T-helper 2 cell treated with Interferon-gamma antibody and Interleukin-4, amounts not matched to agents 100 ng/mL and 5 ng/mL, for 36 hours (primary cell): ENCODE measurements at regions not wholly inside any gene's neighbourhood (a gene's known extent, or its start where the extent isn't known, plus 50 kb on each side); places are given as distances from the start of the nearest gene placed in this dataset.

Source experiments
- intact Hi-C: fragments of 100-400 bp; cut with micrococcal nuclease; formaldehyde crosslinking; loops from one replicate; pipeline ENCODE4 v1.15.1; 2023

GRCh38 chr17:17398188-17398942 is 78.4 kb upstream of the MED9 start:
- intact Hi-C loops = no loop called here

- intact Hi-C loops = no loop called here
Observed at GRCh38 chr17:17398943-17399926, 77.6 kb upstream of the MED9 start.

GRCh38 chr17:17400070-17400469 is 76.7 kb upstream of the MED9 start:
- intact Hi-C loops = no loop called here

DNA sequence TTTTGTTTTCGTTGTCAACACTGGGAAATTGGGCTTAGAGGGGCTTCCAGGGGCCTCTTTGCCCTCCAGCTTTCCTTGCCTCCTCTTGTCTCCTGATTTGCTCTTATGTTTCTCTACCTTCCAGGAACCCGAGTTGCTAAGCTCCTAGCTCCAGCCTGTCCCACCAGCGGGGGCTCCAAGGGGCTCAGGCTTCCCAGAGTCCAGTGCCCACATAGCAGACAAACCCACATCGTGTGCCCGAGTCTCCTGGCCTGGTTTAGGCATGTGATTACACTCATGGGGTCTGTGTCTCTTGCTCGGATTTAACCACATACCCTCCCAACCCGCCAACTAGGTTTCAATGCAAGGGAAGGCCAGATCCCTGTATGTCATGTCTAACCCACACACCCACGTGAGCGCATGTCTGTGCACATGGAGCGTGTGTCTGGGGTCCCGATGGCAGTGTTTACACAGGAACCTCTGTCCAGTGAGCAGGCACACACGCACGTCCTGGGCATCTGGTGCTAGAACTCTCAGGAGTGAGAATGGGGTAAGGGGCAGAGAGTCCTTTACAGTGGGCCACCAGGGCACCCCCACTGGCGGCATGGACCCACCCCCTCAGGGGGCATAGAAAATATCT is 76.1 kb upstream of the MED9 start:
- intact Hi-C loops = no loop called here

GRCh38 chr17:17401271-17401781 is 75.5 kb upstream of the MED9 start:
- intact Hi-C loops = no loop called here

DNA sequence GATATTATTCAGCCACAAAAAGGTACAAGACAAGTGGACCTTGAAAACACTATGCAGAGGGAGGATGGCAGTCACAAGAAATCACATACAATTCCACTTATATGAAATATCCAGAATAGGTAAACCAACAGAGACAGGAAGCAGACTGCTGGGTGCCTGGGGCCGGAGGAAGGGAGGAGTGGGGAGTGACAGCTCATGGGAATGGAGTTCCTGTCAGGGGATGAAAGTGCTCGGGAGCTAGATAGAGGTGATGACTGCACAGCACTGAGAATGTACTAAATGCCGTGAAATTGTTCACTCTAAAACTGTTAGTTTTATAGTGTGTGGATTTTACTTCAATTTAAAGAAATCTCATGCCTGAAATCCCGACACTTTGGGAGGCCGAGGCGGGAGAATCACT is 74.2 kb upstream of the MED9 start:
- intact Hi-C loops = no loop called here

GRCh38 chr17:17403065-17403464 is 73.7 kb upstream of the MED9 start:
- intact Hi-C loops = no loop called here

DNA sequence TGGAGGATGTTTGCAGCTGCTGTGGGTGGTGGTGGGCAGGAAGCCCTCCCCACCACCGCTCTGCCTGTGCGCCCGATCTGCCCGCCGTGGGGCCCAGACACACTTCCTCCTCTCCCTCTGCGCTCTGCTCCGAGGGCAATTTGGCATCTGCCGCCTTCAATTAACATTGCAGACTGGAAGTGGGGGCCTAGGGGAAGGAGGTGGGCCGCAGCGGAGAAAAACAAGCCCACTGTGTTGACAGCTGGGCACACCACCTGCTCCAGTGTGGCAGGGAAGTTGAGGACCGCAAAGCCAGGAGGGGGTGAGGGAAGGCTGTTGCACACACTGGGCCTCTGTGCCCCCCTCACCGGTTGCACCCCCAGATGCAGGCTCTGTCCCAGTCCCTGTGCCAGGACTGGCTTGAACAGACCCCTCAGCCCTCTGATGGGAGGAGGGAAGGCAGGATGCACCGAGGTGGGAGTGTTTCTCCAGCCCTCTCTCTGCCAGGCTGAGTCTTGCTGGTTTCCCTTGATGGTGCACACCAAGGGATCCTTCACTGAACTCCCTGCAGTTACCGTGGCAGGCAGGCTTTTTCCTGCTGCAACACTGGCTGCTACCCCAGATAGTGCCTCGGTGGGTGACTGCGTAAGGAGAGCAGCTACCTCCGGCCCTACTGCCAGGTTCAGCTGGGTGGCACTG is 72.8 kb upstream of the MED9 start:
- intact Hi-C loops = no loop called here

- intact Hi-C loops = loop anchor here (2.0 kb wide), 1 partner anchor 51 kb away; no protein-coding TSS in a partner anchor
Observed at GRCh38 chr17:17405673-17406072, 71.1 kb upstream of the MED9 start.

GRCh38 chr17:17406225-17406624 is 70.6 kb upstream of the MED9 start:
- intact Hi-C loops = loop anchor here (2.0 kb wide), 1 partner anchor 51 kb away; no protein-coding TSS in a partner anchor

GRCh38 chr17:17408236-17408794 is 68.5 kb upstream of the MED9 start:
- intact Hi-C loops = no loop called here

GRCh38 chr17:17410357-17410756 is 66.4 kb upstream of the MED9 start:
- intact Hi-C loops = no loop called here

DNA sequence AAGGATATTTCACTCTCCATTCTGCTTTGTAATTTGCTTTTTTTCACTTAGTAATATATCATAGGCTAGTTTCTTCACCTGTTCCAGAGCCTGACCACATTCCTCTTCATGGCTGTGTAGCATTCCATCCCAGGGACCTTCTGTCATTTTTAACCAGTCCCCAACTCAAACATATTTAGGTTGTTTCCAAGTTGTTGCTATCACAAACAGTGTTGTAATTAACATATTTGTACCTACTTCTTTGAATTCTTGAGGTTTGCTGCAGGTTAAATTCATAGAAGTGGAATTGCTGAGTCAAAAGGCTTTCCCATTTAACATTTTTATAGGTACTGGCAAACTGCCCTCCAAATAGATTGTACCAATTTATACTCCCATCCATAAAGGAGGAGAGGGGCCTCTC is 65.1 kb upstream of the MED9 start:
- intact Hi-C loops = no loop called here

GRCh38 chr17:17412326-17412725 is 64.5 kb upstream of the MED9 start:
- intact Hi-C loops = no loop called here

- intact Hi-C loops = no loop called here
Observed at GRCh38 chr17:17413215-17413792, 63.5 kb upstream of the MED9 start.

GRCh38 chr17:17413821-17414220 is 63.0 kb upstream of the MED9 start:
- intact Hi-C loops = no loop called here

DNA sequence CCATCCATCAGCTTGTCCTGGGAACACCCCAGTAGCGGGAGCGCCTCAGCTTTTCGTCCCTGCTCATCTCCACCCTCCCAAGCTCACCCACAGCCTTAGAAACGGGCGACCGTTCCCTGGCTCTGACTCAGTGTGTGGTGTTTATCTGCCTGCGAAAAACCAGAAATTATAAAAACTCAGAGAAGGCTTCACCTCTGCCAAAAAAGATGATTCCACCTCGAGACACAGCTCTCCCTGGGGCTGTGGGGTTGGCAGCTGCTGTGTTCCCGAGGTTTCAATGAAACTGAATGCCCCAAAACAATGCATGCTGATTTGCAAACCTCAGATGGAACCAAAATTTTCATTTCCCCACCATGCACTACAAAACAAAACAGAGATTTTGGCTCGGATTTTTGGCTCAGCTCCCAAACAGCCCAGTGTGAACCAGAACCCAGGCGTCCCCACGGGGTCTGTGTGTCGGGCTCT is 62.4 kb upstream of the MED9 start:
- intact Hi-C loops = no loop called here

DNA sequence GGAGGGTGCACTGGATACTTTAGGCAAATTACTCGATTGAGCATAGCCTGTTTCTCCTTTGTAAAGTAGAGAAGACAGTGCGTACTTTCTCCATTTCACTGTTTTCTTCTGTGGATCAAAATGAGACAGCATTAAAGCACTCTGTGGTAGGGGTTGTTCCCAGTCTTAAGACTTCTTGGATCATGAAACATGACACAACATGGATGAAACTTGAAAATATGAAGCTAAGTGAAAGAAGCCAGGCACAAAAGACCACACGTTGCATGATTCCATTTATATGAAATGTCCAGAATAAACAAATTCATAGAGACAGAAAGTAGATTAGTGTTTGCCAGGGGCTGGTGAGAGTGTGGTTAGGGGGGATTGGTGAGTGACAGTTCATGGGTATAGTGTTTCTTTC is 61.8 kb upstream of the MED9 start:
- intact Hi-C loops = no loop called here

DNA sequence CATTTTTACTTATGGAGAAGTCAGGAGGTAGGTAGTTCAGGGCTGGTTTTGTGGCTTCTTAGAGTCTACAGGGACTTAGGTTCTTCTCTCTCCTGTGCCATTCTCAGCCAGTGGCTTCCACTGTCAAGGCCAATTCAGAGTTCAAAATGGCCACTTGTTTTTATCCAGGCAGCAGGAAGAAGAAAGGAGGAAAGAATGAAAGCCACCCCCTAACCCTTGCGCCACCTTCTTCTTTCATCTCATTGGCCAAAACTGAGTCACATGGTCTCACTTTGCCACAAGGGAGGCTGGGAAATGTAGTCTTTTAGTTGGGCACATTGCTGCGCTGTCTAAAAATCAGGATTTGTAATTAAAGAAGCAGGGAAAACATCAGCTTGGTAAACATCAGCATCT is 60.8 kb upstream of the MED9 start:
- intact Hi-C loops = no loop called here
